DMS114 treated with DMSO at 0.1 percent for 48 hours (cell line): ENCODE measurements at regions not wholly inside any gene's neighbourhood (a gene's known extent, or its start where the extent isn't known, plus 50 kb on each side); places are given as distances from the start of the nearest gene placed in this dataset.
"Not testable (repeated sequence)": the region's sequence is repeated elsewhere in the genome, so short reads cannot be mapped to it uniquely, and the experiment has no call there.

Experiments
- DNase-seq: peaks from one replicate; lab custom pipeline; 2025; ENCODE audit not compliant: unreplicated experiment; lab: John Stamatoyannopoulos, UW

DNA sequence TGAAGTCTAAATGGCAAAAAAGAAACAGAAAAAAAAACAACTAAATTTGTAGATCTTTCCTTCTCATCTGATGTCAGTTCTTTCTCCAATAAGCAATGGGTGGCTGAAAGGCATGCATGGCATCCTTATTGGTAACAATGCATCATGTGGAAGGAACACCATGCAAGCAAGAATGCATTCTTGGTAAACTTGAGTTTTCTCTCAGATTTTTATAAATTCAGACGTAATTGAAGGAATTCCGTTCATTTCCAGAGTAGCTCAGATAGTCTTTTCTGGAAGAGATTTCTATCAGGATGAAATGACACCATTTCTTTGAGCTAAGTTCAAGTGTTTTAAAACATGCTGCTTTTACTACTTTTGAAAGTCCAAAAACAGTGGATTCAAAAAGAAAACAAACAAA, 373.0 kb downstream of the COG6 start:
- DNase-seq: no peak

DNA sequence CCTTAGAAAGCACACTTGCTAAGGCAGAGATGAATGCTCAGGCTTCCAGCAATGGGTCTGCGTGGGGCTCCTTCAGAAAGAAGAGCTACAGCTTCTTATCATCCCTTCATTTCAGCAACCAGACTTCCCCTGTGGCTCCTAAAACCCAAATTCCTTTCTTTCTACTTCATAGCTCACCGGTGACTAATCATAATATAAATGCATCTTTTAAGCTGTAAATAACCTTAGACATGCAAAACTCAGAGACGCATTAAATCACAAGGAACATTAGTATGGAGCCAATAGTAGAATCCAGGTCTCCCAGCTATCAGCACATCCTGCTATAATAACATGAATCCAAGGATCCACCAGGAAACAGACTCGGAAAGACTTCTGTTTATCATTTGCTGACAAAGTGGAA, 375.6 kb downstream of the COG6 start:
- DNase-seq: no peak

DNA sequence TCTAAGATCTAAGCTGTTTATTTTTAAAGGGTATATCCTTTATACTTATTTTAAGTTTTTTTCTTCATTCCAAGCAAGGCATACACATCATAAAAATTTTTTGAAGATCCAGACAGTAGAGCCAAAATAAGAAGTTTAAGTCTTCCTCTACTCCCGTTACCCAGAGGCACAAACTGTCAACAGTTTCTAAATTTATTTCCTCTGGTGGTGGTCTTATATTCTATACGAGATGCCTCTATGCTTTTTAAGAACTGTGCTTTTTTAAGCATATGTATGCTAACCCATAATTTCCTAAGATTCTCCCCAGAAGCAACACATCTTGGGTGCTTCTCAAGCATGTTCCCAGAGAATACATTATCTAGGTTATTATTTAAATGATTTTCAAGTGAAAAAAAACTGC, 383.6 kb downstream of the COG6 start:
- no peak for DNase-seq

- no peak for DNase-seq
These were observed 387.5 kb downstream of the COG6 start for GRCh38 chr13:40042991-40043390.

DNA sequence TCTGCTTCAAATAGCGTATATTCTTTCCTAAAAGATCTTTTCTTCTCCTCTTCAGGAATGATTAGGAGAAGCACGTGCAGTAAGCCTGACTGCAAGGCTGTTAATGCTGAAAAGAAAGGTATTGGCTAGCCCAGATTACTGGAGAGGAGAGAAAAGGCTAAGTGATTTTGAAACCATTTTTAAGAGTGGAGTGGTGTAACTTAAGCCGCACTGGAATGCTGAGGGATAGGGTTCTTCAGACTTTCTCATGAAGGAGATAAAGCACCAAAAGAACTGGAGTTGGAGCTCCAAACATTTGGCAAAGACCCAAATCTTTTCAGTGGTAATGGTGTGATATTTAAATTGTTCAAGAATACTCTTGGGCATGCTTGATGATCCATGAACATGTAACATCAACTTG, 388.3 kb downstream of the COG6 start:
- no peak for DNase-seq

DNA sequence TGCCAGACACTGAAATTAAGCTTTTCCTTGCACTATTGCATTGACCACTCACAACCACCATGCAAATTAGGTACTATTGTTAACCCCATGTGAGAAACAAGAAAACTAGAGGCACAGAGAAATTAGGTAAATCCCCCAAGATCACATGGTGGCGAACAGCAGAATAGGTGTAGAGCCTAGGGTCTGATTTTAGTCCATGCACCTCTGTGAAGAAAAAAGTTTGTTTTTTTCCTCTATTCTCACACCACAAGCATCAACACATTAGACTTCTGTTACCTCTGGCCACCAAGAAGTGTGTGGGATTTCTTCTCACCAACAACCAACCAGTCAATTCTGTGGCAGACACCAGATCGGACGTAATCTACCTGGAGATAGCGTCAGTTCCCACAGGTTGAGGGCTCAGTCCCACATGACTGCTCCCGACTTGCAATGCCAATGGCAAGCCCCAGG, 391.9 kb downstream of the COG6 start:
- no peak for DNase-seq

GRCh38 chr13:40048551-40048950, 393.1 kb downstream of the COG6 start:
- no peak for DNase-seq

- DNase-seq: no peak
These were observed 397.5 kb downstream of the COG6 start for GRCh38 chr13:40052954-40053353.

GRCh38 chr13:40053401-40053800, 397.9 kb downstream of the COG6 start:
- no peak for DNase-seq

DNA sequence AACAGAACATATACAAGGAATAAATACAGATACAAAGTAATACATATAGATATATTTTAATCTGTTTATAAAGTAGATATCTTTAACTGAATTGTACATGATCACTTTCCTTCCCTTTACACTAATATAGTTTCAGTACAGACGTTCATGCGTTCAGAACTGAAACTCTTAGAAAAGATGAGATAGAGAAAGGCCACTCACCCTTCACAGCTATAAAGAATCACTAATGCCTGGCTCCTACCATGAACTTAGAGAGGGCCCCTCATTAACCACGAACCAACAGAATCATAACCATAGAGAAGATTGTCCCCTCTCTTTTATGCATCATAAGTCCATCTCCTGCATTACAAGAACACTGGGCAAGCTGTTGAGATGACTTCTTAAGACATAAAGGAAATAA, 399.0 kb downstream of the COG6 start:
- not testable (repeated sequence) for DNase-seq

- no peak for DNase-seq
These were observed 401.6 kb downstream of the COG6 start for GRCh38 chr13:40056898-40057619.

DNA sequence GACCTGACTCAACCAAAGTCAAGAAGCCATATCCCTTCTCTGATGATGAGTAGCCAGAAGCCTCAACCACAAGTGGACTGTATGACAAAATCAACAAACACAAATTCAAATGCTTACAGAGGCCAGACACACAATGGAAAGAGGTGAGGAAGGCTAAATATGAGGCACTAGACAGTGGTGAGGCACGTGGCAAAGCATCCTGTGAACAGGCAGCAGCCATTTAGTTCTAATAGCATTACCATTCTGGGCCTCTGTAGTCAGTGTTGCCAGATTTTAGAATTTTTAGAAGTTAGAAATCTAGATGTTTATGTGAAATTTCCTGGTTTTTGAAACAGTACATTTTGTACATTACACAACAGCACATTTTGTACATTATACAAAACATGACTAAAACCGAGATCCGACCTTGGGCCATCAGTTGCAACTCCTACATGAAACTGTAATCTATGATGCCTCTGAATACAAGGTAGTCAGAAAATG, 403.3 kb downstream of the COG6 start:
- DNase-seq: no peak

GRCh38 chr13:40059540-40060232, 404.2 kb downstream of the COG6 start:
- no peak for DNase-seq

GRCh38 chr13:40060296-40061007, 405.0 kb downstream of the COG6 start:
- no peak for DNase-seq

GRCh38 chr13:40061466-40062450, 406.3 kb downstream of the COG6 start:
- no peak for DNase-seq

- no peak for DNase-seq
These were observed 407.8 kb downstream of the COG6 start for GRCh38 chr13:40063278-40063698.

- DNase-seq: no peak
These were observed 408.2 kb downstream of the COG6 start for GRCh38 chr13:40063703-40064102.

DNA sequence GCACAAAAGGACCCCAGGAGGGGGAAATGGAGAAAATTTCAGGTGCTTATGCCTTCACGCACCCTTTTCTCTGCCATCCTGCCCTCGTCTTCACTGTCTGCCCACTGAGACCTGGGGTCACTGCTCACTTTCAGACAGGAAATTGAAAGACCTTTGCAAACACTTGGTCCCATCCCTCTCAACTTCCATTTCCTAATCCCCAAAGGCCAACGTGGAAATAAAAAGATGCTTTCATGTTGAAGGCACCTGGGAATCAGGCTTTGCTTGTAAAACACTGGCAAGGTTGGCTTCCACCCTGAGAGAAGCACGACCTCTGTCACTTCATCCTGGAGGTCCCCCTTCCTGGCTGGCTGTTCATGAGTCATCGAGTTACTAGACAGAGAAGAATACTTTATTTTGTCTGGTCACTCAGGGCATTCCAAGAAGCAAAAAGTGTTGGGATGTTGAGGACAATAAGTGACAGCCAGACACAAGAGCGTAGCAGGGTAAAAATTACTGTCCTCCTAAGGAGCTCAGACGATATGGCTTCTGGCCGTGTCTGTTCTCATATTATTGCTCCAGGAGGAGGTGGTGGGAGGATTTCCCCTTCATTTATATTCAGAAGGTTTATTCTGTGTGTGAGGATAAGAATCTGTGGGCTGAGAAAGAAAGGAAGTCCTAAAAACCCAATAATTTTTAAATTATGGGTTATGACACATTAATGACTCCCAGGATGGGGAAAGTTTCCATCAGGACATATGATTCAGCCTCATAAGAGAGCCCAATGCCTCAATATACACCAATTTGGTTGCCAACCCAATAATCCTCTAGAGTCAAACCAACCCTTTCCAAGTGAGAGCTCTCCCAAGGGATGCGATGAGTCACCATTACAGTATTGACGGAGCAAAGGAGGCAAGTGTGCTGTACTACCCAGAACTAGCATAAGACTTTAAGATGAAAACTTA, 409.0 kb downstream of the COG6 start:
- no peak for DNase-seq

- peak; percentile 0 for DNase-seq
These were observed 413.9 kb downstream of the COG6 start for GRCh38 chr13:40069173-40070044.
